G401.6 (cell line): ENCODE measurements at regions not wholly inside any gene's neighbourhood (a gene's known extent, or its start where the extent isn't known, plus 50 kb on each side); places are given as distances from the start of the nearest gene placed in this dataset.

Experiments
- FAIRE-seq: peaks from 2 replicates; lab custom pipeline; 2012; peaks lifted over from hg19 to GRCh38; lab: Jason Lieb, UNC

GRCh38 chr1:147463022-147463421, 78.3 kb upstream of the BCL9 start:
- no peak for FAIRE-seq

- no peak for FAIRE-seq
Observed at GRCh38 chr1:147466543-147466942, 74.8 kb upstream of the BCL9 start.

DNA sequence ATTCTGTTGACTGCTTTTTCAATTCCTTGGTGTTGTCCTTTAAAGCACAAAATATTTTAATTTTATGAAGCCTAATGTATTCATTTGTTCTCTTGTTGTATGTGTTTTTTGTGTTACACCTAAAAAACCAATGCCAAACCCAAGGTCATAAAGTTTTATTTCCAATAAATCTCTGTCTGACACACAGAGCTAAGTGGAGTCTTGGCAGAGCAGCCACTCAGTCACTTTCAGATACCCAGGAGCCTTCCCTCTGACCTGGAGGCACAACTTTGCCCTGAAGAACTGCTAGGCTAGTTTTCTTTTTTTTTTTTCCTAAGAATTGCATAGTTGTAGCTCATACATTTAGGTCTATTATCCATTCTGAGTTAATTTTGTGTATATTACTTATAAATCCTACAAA, 71.2 kb upstream of the BCL9 start:
- FAIRE-seq = no peak

DNA sequence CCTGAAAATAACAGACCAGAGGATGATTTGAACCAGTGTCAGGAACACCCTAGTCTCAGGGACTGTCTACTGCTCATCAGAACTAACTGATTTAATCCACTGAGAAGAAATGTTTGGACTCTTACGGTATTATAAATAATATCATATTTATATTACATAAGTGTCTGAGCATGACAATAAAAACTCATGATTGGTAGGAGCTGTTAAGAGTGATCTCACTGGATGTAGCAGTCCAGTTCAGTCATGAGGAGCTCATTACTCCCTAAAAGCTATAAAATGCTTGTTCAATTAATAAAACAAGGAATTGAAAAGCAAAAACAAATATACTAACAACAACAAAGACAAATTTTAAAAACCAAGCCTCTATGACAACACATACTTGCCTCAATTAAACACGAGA, 68.8 kb upstream of the BCL9 start:
- FAIRE-seq = no peak

DNA sequence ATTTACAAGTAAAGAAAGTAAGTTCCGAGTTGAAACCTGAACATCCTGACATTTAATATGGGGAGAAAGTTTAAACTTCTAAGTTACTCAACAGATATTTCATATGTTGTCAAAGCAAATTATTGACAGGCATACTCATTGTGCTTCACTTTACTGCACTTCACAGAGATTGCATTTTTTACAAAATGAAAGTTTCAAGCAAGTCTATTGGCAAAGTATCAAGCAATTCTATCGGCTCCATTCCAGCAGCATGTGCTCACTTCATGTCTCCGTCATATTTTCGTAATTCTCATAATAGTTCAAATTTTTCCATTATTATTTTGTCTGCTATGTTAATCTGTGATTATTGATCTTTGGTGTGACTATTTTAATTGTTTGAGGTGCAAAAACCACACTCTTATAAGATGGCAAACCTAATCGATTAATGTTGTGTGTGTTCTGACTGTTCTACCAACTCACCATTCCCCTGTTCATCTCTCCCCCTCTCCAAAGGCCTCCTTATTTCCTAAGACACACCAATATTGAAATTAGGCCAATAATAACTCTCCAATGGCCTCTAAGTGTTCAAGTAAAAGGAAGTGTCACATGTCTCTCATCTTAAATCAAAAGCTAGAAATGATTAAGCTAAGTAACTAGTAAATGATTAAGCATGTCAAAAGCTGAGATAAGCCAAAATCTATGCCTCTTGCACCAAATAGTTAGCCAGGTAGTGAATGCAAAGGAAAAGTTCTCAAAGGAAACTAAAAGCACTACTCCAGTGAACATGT, 68.2 kb upstream of the BCL9 start:
- FAIRE-seq = no peak

DNA sequence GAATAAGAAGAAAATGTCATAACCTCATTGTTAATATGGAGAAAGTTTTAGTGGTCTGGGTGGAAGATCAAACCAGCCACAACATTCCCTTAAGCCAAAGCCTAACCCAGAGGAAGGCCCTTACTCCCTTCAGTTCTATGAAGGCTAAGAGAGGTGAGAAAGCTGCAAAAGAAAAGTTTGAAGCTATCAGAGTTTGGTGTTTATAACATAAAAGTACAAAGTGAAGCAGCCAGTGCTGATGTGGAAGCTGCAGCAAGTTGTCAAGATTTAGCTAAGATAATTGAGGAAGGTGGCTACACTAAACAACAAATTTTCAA, 67.6 kb upstream of the BCL9 start:
- FAIRE-seq = no peak

- FAIRE-seq = no peak
Observed at GRCh38 chr1:147475488-147475887, 65.8 kb upstream of the BCL9 start.

DNA sequence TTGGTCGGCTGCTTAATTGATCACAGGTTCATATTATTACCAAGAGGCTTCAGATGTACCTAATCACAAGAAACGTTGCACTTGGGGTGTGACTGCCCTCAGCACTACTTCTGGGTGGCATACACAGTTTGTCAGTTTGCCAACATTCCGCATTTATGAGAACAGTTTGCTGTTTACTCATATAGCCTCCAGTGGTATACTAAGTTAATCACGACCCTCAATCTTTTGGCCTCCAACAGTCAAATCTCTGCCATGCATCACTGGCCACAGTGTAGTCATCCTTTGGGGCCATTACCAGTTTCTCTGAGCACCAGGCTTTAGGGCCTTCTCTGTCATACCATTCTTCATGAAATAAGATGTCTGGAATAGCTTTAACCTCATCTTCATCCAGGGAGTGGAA, 62.8 kb upstream of the BCL9 start:
- no peak for FAIRE-seq

- no peak for FAIRE-seq
Observed at GRCh38 chr1:147479864-147480564, 61.3 kb upstream of the BCL9 start.

DNA sequence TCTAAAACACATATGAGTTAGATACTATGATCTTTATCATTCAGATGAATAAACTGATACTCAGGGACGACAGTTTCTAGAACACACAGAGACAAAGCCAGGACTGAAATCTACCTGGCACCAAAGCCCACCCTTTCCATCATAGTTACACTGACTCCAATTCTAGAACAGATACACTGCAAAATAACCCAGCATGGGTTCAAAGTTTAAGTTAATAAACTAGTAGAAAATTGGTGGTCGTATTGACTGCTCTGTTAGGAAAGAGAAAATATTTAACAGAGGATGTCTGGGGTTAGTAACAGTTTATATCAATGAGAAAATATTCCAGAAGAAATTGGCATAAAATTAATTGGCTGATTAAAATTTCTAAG, 60.8 kb upstream of the BCL9 start:
- no peak for FAIRE-seq

GRCh38 chr1:147486876-147487656, 54.2 kb upstream of the BCL9 start:
- FAIRE-seq = no peak

GRCh38 chr1:147491098-147491497, 50.2 kb upstream of the BCL9 start:
- FAIRE-seq = no peak
